CD14-positive monocyte (primary cell): ENCODE measurements at regions not wholly inside any gene's neighbourhood (a gene's known extent, or its start where the extent isn't known, plus 50 kb on each side); places are given as distances from the start of the nearest gene placed in this dataset.

ENCODE experiments used
- DNase-seq, 3 donors: peaks; one replicate each; pipeline ENCODE4 v3.0.0-alpha.2; 2011 to 2022
- H2AFZ ChIP-seq: 2 replicates; pipeline ENCODE4 v1.6.0; 2012; ENCODE audit warnings: mild to moderate bottlenecking, low read depth, low read length, inconsistent platforms; ENCODE audit not compliant: insufficient read depth, poor library complexity, severe bottlenecking
- H3K27ac ChIP-seq, 2 donors: 1 replicate in 1 of 2; 2 replicates in 1 of 2; pipeline ENCODE4 v1.5.1; 2012 to 2013; ENCODE audit warnings: low read length in 2 of 2, control low read depth in 1 of 2, inconsistent platforms in 1 of 2, low read depth in 1 of 2, mild to moderate bottlenecking in 1 of 2
- H3K27me3 ChIP-seq, 2 donors: one replicate each; pipeline versions ENCODE4 v1.6.0 to v1.6.1; 2011 to 2013; ENCODE audit warnings: low read length in 2 of 2; ENCODE audit not compliant: control insufficient read depth in 2 of 2, insufficient read depth in 2 of 2
- H3K36me3 ChIP-seq, 2 donors: replicated peaks in 1 of 2; 1 replicate in 1 of 2; 2 replicates in 1 of 2; pipeline versions ENCODE4 v1.5.1 to v1.6.1; 2012 to 2013; ENCODE audit warnings: low read length in 2 of 2, control low read depth in 1 of 2, inconsistent platforms in 1 of 2, mild to moderate bottlenecking in 1 of 2; ENCODE audit not compliant: insufficient read depth in 2 of 2, control insufficient read depth in 1 of 2
- H3K4me1 ChIP-seq, 2 donors: 1 replicate in 1 of 2; 2 replicates in 1 of 2; pipeline versions ENCODE4 v1.5.1 to v1.6.1; 2012 to 2013; ENCODE audit warnings: low read length in 2 of 2, control low read depth in 1 of 2, inconsistent platforms in 1 of 2, mild to moderate bottlenecking in 1 of 2, moderate library complexity in 1 of 2; ENCODE audit not compliant: insufficient read depth in 2 of 2, control insufficient read depth in 1 of 2
- H3K4me2 ChIP-seq: replicated peaks from 2 replicates; pipeline ENCODE3; 2012; ENCODE audit warnings: low read length, moderate library complexity, mild to moderate bottlenecking; ENCODE audit not compliant: poor library complexity, severe bottlenecking; ENCODE audit errors: extremely low read depth
- H3K4me3 ChIP-seq, 3 experiments: fragments of 200-600 bp in 1 of 3; sonication (generic) in 1 of 3; replicated peaks in 1 of 3; 1 replicate in 2 of 3; 2 replicates in 1 of 3; pipeline ENCODE4 v1.5.1; 2011 to 2013; ENCODE audit warnings: low read length in 3 of 3, mild to moderate bottlenecking in 3 of 3, control low read depth in 2 of 3, low read depth in 2 of 3, inconsistent platforms in 1 of 3, moderate library complexity in 1 of 3
- H3K79me2 ChIP-seq: 2 replicates; pipeline ENCODE4 v1.6.0; 2012; ENCODE audit warnings: mild to moderate bottlenecking, control low read depth, inconsistent platforms, low read length, moderate library complexity; ENCODE audit not compliant: insufficient read depth
- H3K9ac ChIP-seq: 2 replicates; pipeline ENCODE4 v1.6.0; 2017; ENCODE audit warnings: low read length, mild to moderate bottlenecking; ENCODE audit not compliant: insufficient read depth, poor library complexity, severe bottlenecking
- H3K9me3 ChIP-seq, 2 donors: replicated peaks in 1 of 2; 1 replicate in 1 of 2; 2 replicates in 1 of 2; pipeline versions ENCODE4 v1.5.1 to v1.6.1; 2012 to 2013; ENCODE audit warnings: low read length in 2 of 2, control low read depth in 1 of 2; ENCODE audit not compliant: control insufficient read depth in 1 of 2, insufficient read depth in 1 of 2
- H4K20me1 ChIP-seq: 2 replicates; pipeline ENCODE4 v1.6.0; 2012; ENCODE audit warnings: mild to moderate bottlenecking, low read length, control low read depth, moderate library complexity; ENCODE audit not compliant: insufficient read depth
- H3K27ac Mint-ChIP-seq, 7 donors: one replicate each; pipeline ENCODE4 v1.8.0; 2020; ENCODE audit warnings: mild to moderate bottlenecking in 7 of 7, mixed read lengths in 7 of 7, moderate library complexity in 6 of 7, inconsistent platforms in 2 of 7
- H3K27me3 Mint-ChIP-seq, 3 donors: one replicate each; pipeline ENCODE4 v1.8.0; 2021 to 2022; ENCODE audit warnings: low read depth in 3 of 3, mild to moderate bottlenecking in 3 of 3, mixed read lengths in 3 of 3, moderate library complexity in 3 of 3, inconsistent platforms in 1 of 3
- H3K36me3 Mint-ChIP-seq, 2 donors: one replicate each; pipeline ENCODE4 v1.8.0; 2020; ENCODE audit warnings: mixed read lengths in 2 of 2, inconsistent platforms in 1 of 2, mild to moderate bottlenecking in 1 of 2
- H3K4me1 Mint-ChIP-seq: one replicate; pipeline ENCODE4 v1.8.0; 2020; ENCODE audit warnings: mild to moderate bottlenecking, mixed read lengths
- H3K4me3 Mint-ChIP-seq, 2 donors: one replicate each; pipeline ENCODE4 v1.8.0; 2020; ENCODE audit warnings: mild to moderate bottlenecking in 2 of 2, mixed read lengths in 2 of 2, moderate library complexity in 1 of 2
- H3K9me3 Mint-ChIP-seq, 7 donors: one replicate each; pipeline ENCODE4 v1.8.0; 2020 to 2022; ENCODE audit warnings: mixed read lengths in 7 of 7, mild to moderate bottlenecking in 6 of 7, moderate library complexity in 6 of 7, inconsistent platforms in 2 of 7
- WGBS: methylation state at CpG from one replicate; pipeline ENCODE4 v1.1.5; 2013; ENCODE audit warnings: missing lambda C conversion rate; ENCODE audit not compliant: insufficient coverage; 5-methylcytosine and 5-hydroxymethylcytosine counted together
- intact Hi-C, 2 donors: fragments of 100-400 bp; cut with micrococcal nuclease; formaldehyde crosslinking; loops; one replicate each; pipeline versions ENCODE4 v1.15.0 to v1.15.1; 2023
- TF ChIP-seq, protein P1 (sequence below): fragments of 200-600 bp; IDR thresholded peaks from one replicate; pipeline ENCODE4 v1.8.0; 2022; ENCODE audit warnings: antibody characterized with exemption, mild to moderate bottlenecking

DNA sequence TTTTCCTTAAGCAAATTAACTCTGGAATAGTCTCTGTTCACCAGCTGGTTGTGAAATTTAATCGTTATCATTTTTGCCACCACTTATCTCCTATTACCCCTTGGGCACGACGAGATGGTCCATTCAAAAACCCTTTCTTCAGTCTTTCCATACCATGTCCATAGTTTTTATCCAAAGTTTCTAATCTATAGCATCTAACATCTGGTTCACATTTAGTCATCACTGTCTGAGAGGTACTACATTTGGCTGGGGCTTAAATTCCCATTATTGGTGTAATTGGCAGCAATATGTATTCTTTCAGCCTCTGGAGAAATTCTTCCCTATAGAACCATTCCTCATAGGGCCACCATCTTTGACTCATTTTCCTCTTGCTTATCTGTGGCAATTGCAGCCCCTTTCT, 163.5 kb downstream of the CCER1 start:
- Histone ChIP-seq H3K27me3 (no peaks in the 10 kb centered on the region), H2AFZ (no peak overlapping the region), H3K9ac (no peak overlapping the region), H3K27ac (no peak overlapping the region), H3K79me2 (no peaks in the 10 kb centered on the region), H3K36me3 (no peaks in the 10 kb centered on the region), H3K9me3 (no peaks in the 10 kb centered on the region), H3K4me2 (no peak overlapping the region), H3K4me1 (no peaks in the 10 kb centered on the region), H3K4me3 (no peak overlapping the region), H4K20me1 (no peaks in the 10 kb centered on the region)
- Mint-ChIP-seq H3K9me3 (peaks cover 0 to 9% (median 3%) of the 10 kb centered on the region in 7 donors), H3K4me1 (no peaks in the 10 kb centered on the region), H3K27me3 (no peaks in the 10 kb centered on the region), H3K36me3 (no peaks in the 10 kb centered on the region), H3K27ac (no peak overlapping the region), H3K4me3 (no peak overlapping the region)
- DNase-seq = no peak
- intact Hi-C loops = no loop called here
- 80% methylated on average over 1 of the region's 3 CpGs for WGBS
- TF ChIP-seq, protein P1, sequence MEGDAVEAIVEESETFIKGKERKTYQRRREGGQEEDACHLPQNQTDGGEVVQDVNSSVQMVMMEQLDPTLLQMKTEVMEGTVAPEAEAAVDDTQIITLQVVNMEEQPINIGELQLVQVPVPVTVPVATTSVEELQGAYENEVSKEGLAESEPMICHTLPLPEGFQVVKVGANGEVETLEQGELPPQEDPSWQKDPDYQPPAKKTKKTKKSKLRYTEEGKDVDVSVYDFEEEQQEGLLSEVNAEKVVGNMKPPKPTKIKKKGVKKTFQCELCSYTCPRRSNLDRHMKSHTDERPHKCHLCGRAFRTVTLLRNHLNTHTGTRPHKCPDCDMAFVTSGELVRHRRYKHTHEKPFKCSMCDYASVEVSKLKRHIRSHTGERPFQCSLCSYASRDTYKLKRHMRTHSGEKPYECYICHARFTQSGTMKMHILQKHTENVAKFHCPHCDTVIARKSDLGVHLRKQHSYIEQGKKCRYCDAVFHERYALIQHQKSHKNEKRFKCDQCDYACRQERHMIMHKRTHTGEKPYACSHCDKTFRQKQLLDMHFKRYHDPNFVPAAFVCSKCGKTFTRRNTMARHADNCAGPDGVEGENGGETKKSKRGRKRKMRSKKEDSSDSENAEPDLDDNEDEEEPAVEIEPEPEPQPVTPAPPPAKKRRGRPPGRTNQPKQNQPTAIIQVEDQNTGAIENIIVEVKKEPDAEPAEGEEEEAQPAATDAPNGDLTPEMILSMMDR = no peak

DNA sequence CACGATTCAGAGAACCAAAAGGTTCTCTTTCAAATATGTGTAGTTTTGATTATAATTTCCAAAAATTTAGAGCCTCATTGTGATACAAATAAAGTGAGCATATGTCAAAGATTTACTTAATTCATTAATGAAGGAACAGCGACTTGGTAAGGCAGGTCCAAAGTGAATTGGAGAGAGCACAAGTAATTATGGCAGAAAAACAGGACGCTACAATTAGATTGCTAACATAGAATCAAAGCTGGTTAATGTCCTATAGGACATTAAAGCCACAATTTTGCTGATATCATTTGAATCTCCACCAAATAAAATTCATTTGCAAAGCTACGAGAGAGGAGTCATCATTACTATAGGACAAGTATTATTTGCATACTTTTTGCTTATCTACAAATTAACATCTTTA, 164.2 kb downstream of the CCER1 start:
- Histone ChIP-seq H3K4me3 (no peak overlapping the region), H4K20me1 (no peaks in the 10 kb centered on the region), H3K36me3 (no peaks in the 10 kb centered on the region), H3K4me1 (no peaks in the 10 kb centered on the region), H2AFZ (no peak overlapping the region), H3K27ac (no peak overlapping the region), H3K79me2 (no peaks in the 10 kb centered on the region), H3K27me3 (no peaks in the 10 kb centered on the region), H3K4me2 (no peak overlapping the region), H3K9ac (no peak overlapping the region), H3K9me3 (peaks cover 0 to 5% of the 10 kb centered on the region in 2 donors)
- Mint-ChIP-seq H3K36me3 (no peaks in the 10 kb centered on the region), H3K9me3 (peaks cover 0 to 12% (median 5%) of the 10 kb centered on the region in 7 donors), H3K27me3 (peaks cover 0 to 1% (median 0%) of the 10 kb centered on the region in 3 donors), H3K27ac (no peak overlapping the region), H3K4me1 (no peaks in the 10 kb centered on the region), H3K4me3 (no peak overlapping the region)
- DNase-seq = no peak
- intact Hi-C loops = no loop called here
- 80% methylated on average over 1 of the region's 4 CpGs for WGBS
- TF ChIP-seq, protein P1 = no peak
